ENCODE measurements at regions not wholly inside any gene's neighbourhood (a gene's known extent, or its start where the extent isn't known, plus 50 kb on each side); places are given as distances from the start of the nearest gene placed in this dataset.
"Not testable (repeated sequence)": the region's sequence is repeated elsewhere in the genome, so short reads cannot be mapped to it uniquely, and the experiment has no call there.

DNA sequence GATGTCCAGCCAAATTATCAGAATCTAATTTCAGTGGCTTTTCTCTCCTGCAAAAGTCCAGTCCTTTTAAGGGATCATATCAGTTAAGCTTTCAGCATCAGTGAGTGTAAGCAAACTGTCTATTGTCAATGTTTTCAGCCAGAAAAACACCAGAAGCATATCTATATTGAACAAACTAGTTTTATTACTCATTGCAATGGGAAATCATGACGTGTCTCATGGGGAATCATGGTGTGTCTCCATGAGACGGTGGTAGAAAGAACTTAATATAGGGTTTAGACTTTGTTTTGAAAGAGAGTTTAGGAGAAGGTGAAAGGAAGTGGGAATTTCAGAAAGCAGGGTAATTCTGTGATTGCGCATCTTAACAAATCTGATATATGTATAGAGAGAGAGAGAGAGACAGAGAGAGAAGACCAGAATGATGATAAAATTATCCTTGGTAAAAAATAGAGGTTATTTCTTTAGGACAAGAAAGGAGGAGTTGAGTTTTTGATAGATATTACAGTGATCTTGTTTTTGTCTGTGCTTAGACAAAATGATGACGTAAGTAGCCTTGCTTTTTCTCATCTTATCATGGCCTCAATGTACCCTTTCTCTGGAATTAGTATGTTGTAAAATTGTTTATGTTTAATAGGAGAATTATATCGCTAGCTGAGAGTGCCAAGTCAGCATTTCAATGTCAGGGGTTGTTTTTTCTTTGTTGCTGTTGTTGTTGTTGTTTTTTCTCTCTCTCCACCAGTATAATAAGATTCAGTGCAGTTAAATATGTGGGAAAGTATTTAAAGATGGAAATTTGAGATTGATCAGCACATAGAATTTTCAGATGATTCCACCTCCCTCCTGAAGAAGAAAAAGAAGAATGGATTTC, 129.9 kb upstream of the OSTN start:
- Mint-ChIP-seq H3K4me1 (no peaks in the 10 kb centered on the region), H3K27ac (no peak overlapping the region), H3K36me3 (no peaks in the 10 kb centered on the region), H3K9me3 (no peaks in the 10 kb centered on the region), H3K4me3 (no peak overlapping the region), H3K27me3 (peaks cover 0 to 6% (median 5%) of the 10 kb centered on the region in 3 donors)
- no peak for DNase-seq
- ATAC-seq (ENCODE audit: low read depth in 2 of 2): no peak

DNA sequence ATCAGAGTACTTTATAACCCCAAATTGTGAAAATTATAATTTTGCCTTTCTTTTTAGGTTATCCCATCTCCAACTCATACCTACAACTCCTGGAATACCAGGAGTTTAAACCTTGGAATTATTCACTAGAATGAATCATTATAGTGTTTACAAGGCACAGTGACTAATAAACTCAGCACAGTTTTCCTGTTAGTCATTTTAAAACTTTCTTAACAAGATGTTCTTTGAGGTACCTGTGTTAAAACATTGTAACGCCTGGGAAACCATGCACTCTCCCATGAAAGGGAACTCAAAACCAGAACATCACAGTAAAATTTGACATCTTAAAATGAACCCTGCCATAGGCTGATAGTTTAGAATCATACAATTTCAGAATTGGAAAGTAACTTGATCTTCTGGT, 132.4 kb upstream of the OSTN start:
- no peaks in the 10 kb centered on the region for H3K36me3 Mint-ChIP-seq
- no peak overlapping the region for H3K27ac Mint-ChIP-seq
- peaks cover 0 to 6% (median 5%) of the 10 kb centered on the region in 3 donors for H3K27me3 Mint-ChIP-seq
- H3K4me1 Mint-ChIP-seq: no peaks in the 10 kb centered on the region
- ATAC-seq (ENCODE audit: low read depth in 2 of 2): no peak
- no peak overlapping the region for H3K4me3 Mint-ChIP-seq
- DNase-seq: no peak
- no peaks in the 10 kb centered on the region for H3K9me3 Mint-ChIP-seq

DNA sequence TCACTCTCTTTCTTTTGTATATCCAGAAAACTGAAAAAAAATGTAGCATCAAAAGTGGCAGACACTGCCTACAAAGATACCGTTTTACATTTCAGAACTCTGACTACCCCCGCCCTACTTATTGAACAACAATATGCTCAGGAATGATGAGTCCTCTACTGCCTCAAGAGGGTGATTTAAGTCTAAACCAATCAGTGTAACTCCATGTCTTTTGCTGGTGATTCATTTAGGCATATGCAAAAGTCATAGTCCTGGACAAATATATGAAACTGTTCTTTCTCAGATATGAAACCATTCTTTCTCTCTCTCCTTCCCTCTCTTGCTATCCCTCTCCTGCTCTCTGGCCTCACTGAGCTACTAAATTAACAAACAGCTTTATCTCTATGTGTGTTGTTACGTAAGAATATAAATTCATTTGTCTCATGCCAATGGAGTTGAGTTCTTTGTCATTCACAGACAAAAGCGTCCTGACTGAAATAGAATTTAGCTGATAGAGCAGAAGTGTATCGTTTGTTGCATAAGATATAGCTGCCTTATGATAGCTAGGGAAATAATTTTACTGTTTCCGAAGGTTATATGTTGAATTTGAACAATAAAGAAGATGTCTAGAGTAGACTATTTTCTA, 133.7 kb upstream of the OSTN start:
- ATAC-seq (ENCODE audit: low read depth in 2 of 2): no peak
- H3K27ac Mint-ChIP-seq: no peak overlapping the region
- H3K4me1 Mint-ChIP-seq: no peaks in the 10 kb centered on the region
- H3K9me3 Mint-ChIP-seq: no peaks in the 10 kb centered on the region
- no peak overlapping the region for H3K4me3 Mint-ChIP-seq
- DNase-seq: no peak
- H3K36me3 Mint-ChIP-seq: no peaks in the 10 kb centered on the region
- peaks cover 2 to 6% (median 5%) of the 10 kb centered on the region in 3 donors for H3K27me3 Mint-ChIP-seq

DNA sequence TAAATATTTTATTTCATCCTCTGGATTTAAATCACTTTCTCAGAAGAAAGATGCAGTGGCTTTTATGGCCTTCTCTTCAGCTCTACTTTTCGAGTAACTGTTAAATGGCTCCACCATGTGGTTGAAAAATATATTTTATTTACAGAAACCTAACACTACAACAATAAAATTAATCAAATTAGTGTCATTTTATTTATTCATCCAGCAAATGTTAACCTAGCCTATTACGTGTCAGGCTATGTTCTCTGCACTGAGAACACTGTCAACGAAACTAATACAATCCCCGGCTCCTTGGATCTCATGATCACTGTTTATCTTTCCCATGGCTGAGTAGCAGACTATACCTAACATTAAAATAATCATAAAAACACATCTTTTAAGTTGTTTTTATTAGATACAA, 148.0 kb upstream of the OSTN start:
- Mint-ChIP-seq H3K9me3 (peaks cover 0 to 4% (median 2%) of the 10 kb centered on the region in 7 donors), H3K36me3 (peaks cover 0 to 7% of the 10 kb centered on the region in 2 donors), H3K4me1 (no peaks in the 10 kb centered on the region), H3K4me3 (no peak overlapping the region), H3K27ac (no peak overlapping the region), H3K27me3 (peaks cover 0 to 10% (median 9%) of the 10 kb centered on the region in 3 donors)
- no peak for ATAC-seq (ENCODE audit: low read depth in 2 of 2)
- DNase-seq: no peak

DNA sequence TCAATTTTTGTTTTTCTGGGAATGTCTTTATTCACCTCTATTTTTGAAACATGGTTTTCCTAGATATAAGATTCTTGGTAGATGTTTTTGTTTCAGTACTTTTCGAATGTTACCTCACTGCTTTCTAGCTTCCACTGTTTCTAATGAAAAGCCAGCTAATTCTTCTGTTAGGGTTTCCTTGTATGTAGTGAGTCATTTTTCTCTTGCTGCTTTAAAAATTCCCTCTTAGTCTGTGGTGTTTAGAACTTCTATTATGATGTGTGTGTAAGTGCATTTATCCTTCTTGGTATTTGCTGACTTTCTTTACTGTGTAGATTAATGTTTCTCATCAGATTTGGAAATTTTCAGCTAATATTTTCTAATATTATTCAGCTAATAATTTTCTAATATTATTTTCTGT, 151.1 kb upstream of the OSTN start:
- peaks cover 0 to 7% (median 3%) of the 10 kb centered on the region in 7 donors for H3K9me3 Mint-ChIP-seq
- H3K27me3 Mint-ChIP-seq: peaks cover 0 to 10% (median 4%) of the 10 kb centered on the region in 3 donors
- H3K4me3 Mint-ChIP-seq: no peak overlapping the region
- peaks cover 0 to 7% of the 10 kb centered on the region in 2 donors for H3K36me3 Mint-ChIP-seq
- no peak overlapping the region for H3K27ac Mint-ChIP-seq
- no peaks in the 10 kb centered on the region for H3K4me1 Mint-ChIP-seq
- no peak for DNase-seq
- no peak for ATAC-seq (ENCODE audit: low read depth in 2 of 2)

DNA sequence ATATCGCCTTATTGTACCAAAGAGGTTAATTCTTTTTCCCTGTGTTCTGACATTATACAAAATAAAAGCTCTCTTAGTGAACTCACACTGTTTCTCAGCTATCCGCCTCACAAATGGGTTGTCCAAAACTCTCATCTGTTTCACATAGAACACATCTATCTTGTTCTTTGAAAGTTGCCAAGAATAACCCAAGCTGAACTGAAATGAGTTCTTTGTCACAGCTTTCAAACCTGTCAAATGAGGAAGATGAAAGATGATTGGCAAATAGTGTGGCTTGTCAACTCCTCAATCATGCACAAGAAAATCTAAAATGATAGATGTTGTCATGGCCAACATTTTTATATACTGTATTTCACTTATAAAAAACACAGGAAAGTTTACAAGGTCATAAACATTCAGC, 168.1 kb upstream of the OSTN start:
- DNase-seq (no peak), ATAC-seq (ENCODE audit: low read depth in 2 of 2) (no peak)
- Mint-ChIP-seq H3K36me3 (no peaks in the 10 kb centered on the region), H3K4me1 (no peaks in the 10 kb centered on the region), H3K9me3 (no peaks in the 10 kb centered on the region), H3K27me3 (peaks cover 0 to 5% (median 0%) of the 10 kb centered on the region in 3 donors), H3K27ac (no peak overlapping the region), H3K4me3 (no peak overlapping the region)

DNA sequence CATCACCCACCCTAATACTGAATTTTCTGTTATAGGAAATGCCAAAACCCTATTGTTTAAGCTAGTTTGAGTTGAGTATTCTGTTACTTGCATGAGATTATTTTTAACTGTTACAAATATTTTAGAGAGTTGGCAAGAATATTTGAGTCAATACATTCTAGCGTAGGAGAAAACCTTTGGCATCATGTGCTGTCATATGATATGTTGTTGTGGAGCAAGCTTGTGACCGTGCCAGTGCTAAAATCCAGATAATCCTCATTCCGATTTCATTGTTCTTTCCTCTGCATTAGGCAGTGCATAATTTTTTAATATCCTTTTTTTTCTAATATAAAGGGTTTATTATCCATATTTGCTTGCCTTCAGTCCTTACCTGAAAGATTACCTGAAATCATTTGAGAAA, 168.0 kb upstream of the GMNC start:
- no peaks in the 10 kb centered on the region for H3K4me1 Mint-ChIP-seq
- no peak overlapping the region for H3K4me3 Mint-ChIP-seq
- no peaks in the 10 kb centered on the region for H3K36me3 Mint-ChIP-seq
- DNase-seq (no peak), ATAC-seq (ENCODE audit: low read depth in 2 of 2) (no peak)
- H3K27me3 Mint-ChIP-seq: peaks cover 0 to 5% (median 0%) of the 10 kb centered on the region in 3 donors
- no peaks in the 10 kb centered on the region for H3K9me3 Mint-ChIP-seq
- H3K27ac Mint-ChIP-seq: no peak overlapping the region

DNA sequence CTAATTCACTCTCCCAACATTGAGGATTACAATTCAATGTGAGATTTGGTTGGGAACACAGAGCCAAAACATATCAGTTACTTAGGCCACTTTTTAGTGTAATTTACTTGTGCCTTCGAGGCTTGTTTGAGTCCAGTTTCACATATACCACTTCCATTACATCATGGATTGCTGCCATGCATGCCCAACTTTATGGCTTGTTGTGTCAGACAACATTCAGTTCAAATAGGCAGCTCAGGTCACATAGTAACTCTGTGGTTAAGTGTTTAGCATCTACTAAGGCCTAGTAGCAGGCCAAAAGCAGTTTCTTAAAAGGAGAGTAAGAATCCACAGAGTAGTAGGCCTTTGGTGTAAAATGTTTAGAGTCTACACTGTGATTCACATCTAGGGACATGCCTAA, 164.3 kb upstream of the GMNC start:
- H3K4me3 Mint-ChIP-seq: no peak overlapping the region
- peaks cover 0 to under 1% (median 0%) of the 10 kb centered on the region in 3 donors for H3K27me3 Mint-ChIP-seq
- H3K36me3 Mint-ChIP-seq: no peaks in the 10 kb centered on the region
- ATAC-seq (ENCODE audit: low read depth in 2 of 2) (no peak), DNase-seq (no peak)
- H3K27ac Mint-ChIP-seq: no peak overlapping the region
- no peaks in the 10 kb centered on the region for H3K4me1 Mint-ChIP-seq
- H3K9me3 Mint-ChIP-seq: no peaks in the 10 kb centered on the region

DNA sequence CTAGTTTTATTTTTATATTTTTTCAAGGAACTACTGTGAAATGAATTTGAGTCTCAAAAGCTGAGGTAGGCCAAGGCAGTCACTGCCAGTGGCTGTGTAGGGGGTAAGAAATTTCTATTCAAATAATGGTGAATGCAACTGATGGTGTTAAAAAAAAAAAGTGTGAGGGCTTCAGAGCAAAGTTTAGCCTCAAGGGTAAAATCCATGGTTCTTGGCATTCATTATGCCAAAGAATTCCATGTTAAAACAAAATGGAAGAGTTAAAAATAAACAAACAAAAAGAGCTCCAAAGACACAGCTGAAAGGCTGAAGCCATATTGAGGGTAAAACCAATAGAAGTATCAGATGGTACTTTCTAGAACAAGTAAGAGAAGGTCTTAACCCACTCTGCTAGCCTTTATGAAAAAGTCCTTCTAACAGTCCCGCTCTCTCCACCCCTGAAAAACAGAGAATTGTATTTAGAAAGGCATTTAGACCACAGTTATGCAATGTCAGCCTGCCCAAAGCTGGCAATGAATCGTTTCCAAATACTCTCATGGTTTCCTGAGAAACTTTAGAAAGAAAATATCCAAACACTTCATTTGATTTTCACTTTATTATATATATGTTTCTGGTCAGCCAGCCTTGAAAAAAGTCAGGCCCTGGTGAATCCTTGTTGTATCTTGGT, 158.4 kb upstream of the GMNC start:
- Mint-ChIP-seq H3K4me1 (no peaks in the 10 kb centered on the region), H3K4me3 (no peak overlapping the region), H3K27me3 (no peaks in the 10 kb centered on the region), H3K36me3 (no peaks in the 10 kb centered on the region), H3K27ac (no peak overlapping the region), H3K9me3 (no peaks in the 10 kb centered on the region)
- no peak for DNase-seq
- no peak for ATAC-seq (ENCODE audit: low read depth in 2 of 2)

DNA sequence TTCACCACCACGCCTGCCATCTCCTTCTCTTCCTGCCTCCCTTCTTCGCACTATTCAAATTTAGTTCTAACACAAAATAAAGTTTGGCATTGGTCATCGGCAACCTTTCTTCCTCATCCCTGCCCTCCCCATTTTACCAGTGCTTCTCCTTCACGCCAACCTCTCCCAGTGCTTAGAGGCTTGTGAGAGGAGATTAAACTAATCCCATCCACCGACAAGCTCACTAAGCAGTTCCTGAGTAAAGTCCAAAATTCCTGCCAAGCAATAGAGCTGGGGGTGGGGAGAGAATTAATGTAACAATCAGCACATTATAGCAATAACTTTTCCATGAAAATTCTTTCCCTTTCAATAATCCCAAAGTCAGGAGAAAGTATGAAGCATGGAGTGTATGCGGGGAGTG, 157.4 kb upstream of the GMNC start:
- ATAC-seq (ENCODE audit: low read depth in 2 of 2) (no peak), DNase-seq (no peak)
- Mint-ChIP-seq H3K9me3 (peaks cover 0 to 2% (median 0%) of the 10 kb centered on the region in 7 donors), H3K36me3 (no peaks in the 10 kb centered on the region), H3K4me3 (no peak overlapping the region), H3K4me1 (no peaks in the 10 kb centered on the region), H3K27me3 (no peaks in the 10 kb centered on the region), H3K27ac (no peak overlapping the region)

DNA sequence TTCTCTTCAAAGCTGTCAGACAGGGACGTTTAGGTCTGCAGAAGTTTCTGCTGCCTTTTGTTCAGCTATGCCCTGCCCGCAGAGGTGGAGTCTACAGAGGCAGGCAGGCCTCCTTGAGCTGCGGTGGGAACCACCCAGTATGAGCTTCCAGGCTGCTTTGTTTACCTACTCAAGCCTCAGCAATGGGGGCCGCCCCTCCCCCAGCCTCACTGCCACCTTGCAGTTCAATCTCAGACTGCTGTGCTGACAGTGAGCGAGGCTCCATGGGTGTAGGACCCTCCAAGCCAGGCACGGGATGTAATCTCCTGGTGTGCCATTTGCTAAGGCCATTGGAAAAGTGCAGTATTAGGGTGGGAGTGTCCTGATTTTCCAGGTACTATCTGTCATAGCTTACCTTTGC, 153.5 kb upstream of the GMNC start:
- not testable (repeated sequence) for DNase-seq; H3K36me3 Mint-ChIP-seq; H3K27me3 Mint-ChIP-seq; H3K4me1 Mint-ChIP-seq; H3K4me3 Mint-ChIP-seq; H3K27ac Mint-ChIP-seq; ATAC-seq (ENCODE audit: low read depth in 2 of 2)
- peaks cover 0 to 15% (median 8%) of the 10 kb centered on the region in 7 donors for H3K9me3 Mint-ChIP-seq

DNA sequence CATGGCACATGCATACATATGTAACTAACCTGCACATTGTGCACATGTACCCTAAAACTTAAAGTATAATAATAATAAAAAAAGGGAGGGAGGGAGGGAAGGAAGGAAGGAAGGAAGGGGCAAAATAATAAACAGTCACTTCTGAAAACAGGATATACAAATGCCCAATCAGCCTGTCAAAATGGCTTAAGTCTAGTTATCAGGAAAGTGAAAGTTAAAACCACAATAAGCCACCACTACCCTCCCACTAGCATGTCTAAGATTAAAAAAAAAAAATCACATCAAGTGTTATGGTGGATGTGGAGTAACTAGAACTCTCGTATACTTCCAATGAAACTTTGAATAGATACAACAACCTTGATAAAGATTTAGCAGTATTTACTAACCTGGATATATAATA, 145.6 kb upstream of the GMNC start:
- Mint-ChIP-seq H3K9me3 (peaks cover 2 to 11% (median 7%) of the 10 kb centered on the region in 7 donors), H3K27ac (no peak overlapping the region), H3K4me1 (no peaks in the 10 kb centered on the region), H3K36me3 (no peaks in the 10 kb centered on the region), H3K4me3 (no peak overlapping the region), H3K27me3 (peaks cover 5 to 9% (median 7%) of the 10 kb centered on the region in 3 donors)
- no peak for DNase-seq
- no peak for ATAC-seq (ENCODE audit: low read depth in 2 of 2)

DNA sequence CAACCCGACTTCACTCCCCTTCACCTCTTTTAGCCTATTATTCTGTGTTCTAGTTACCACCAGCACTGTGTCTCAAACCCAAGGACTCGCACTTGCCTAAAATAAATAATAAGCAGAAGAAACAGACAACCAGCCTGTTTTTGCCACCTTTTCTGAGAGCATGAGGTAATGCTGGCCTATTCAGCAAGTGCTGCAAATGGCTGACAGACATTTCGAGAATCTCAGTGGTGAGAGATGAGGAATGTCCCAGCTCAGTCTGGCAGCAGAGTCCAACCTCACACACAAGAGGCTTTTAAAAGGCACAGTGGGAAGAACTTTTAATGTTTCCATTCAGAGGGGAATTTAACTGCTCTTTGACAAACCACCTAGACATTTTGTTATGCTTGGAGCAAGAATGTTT, 143.3 kb upstream of the GMNC start:
- no peak overlapping the region for H3K27ac Mint-ChIP-seq
- H3K36me3 Mint-ChIP-seq: no peaks in the 10 kb centered on the region
- no peak for DNase-seq
- H3K27me3 Mint-ChIP-seq: peaks cover 5 to 9% (median 7%) of the 10 kb centered on the region in 3 donors
- no peaks in the 10 kb centered on the region for H3K4me1 Mint-ChIP-seq
- no peak for ATAC-seq (ENCODE audit: low read depth in 2 of 2)
- H3K4me3 Mint-ChIP-seq: no peak overlapping the region
- peaks cover 0 to 6% (median 2%) of the 10 kb centered on the region in 7 donors for H3K9me3 Mint-ChIP-seq

DNA sequence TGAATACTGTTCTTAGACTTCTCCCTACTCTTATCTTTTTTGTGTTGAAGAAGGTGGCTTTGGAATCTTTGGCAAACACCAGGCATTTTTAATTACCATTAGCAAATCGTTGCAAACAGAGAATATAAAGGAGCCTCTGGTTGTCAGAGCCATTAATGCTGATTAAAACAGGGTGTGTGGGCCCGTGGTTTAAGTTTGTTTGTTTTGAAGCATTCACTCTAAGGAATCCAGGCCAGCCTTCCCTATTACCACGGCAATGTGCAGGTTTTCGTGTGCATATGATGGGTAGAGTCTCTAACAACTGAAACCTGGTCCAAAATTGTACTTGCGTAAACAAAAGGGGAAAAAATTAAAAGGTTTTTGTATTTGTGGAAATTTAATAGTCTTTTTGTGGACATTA, 141.2 kb upstream of the GMNC start:
- no peaks in the 10 kb centered on the region for H3K4me1 Mint-ChIP-seq
- H3K4me3 Mint-ChIP-seq: no peak overlapping the region
- DNase-seq: no peak
- no peak overlapping the region for H3K27ac Mint-ChIP-seq
- peaks cover 0 to 6% (median 0%) of the 10 kb centered on the region in 7 donors for H3K9me3 Mint-ChIP-seq
- H3K36me3 Mint-ChIP-seq: no peaks in the 10 kb centered on the region
- ATAC-seq (ENCODE audit: low read depth in 2 of 2): no peak
- H3K27me3 Mint-ChIP-seq: peaks cover 5 to 9% (median 7%) of the 10 kb centered on the region in 3 donors

Data from naive B cell (primary cell).